HEK293 (cell line): ENCODE measurements at regions not wholly inside any gene's neighbourhood (a gene's known extent, or its start where the extent isn't known, plus 50 kb on each side); places are given as distances from the start of the nearest gene placed in this dataset.

ENCODE experiments used
- GLI4 ChIP-seq: fragments of 450-650 bp; formaldehyde crosslinking; IDR thresholded peaks from 2 replicates; pipeline ENCODE4 v1.5.1; 2016; ENCODE audit warnings: missing biosample characterization, missing genetic modification characterization
- HOXD13 ChIP-seq: sonication (generic); formaldehyde crosslinking; IDR thresholded peaks from 2 replicates; pipeline ENCODE4 v1.8.0; 2022; ENCODE audit warnings: missing genetic modification reagents, borderline replicate concordance
- KLF1 ChIP-seq: fragments of 450-650 bp; formaldehyde crosslinking; IDR thresholded peaks from 2 replicates; pipeline ENCODE4 v1.5.1; 2016; ENCODE audit warnings: missing biosample characterization, missing genetic modification characterization
- OSR2 ChIP-seq: fragments of 450-650 bp; formaldehyde crosslinking; IDR thresholded peaks from 2 replicates; pipeline ENCODE4 v1.5.1; 2016; ENCODE audit warnings: missing biosample characterization, missing genetic modification characterization
- OVOL3 ChIP-seq: fragments of 450-650 bp; formaldehyde crosslinking; IDR thresholded peaks from 2 replicates; pipeline ENCODE4 v1.5.1; 2016; ENCODE audit warnings: missing biosample characterization, missing genetic modification characterization
- YY2 ChIP-seq: fragments of 450-650 bp; formaldehyde crosslinking; IDR thresholded peaks from 2 replicates; pipeline ENCODE4 v1.5.1; 2016; ENCODE audit warnings: missing biosample characterization, missing genetic modification characterization
- ZBTB20 ChIP-seq: fragments of 450-650 bp; formaldehyde crosslinking; IDR thresholded peaks from 2 replicates; pipeline ENCODE4 v1.5.1; 2016; ENCODE audit warnings: missing biosample characterization, missing genetic modification characterization
- ZBTB21 ChIP-seq: fragments of 450-650 bp; formaldehyde crosslinking; IDR thresholded peaks from 2 replicates; pipeline ENCODE4 v1.5.1; 2017; ENCODE audit warnings: missing biosample characterization, missing genetic modification characterization
- ZFP3 ChIP-seq: fragments of 450-650 bp; formaldehyde crosslinking; IDR thresholded peaks from 2 replicates; pipeline ENCODE4 v1.5.1; 2016; ENCODE audit warnings: low read depth, missing biosample characterization, missing genetic modification characterization
- ZFP37 ChIP-seq: fragments of 450-650 bp; formaldehyde crosslinking; IDR thresholded peaks from 2 replicates; pipeline ENCODE4 v1.5.1; 2016; ENCODE audit warnings: missing biosample characterization, missing genetic modification characterization
- ZNF138 ChIP-seq: fragments of 450-650 bp; formaldehyde crosslinking; IDR thresholded peaks from 2 replicates; pipeline ENCODE4 v1.5.1; 2016; ENCODE audit warnings: missing biosample characterization, missing genetic modification characterization, borderline replicate concordance
- ZNF157 ChIP-seq: fragments of 450-650 bp; formaldehyde crosslinking; IDR thresholded peaks from 2 replicates; pipeline ENCODE4 v1.5.1; 2016; ENCODE audit warnings: missing biosample characterization, missing genetic modification characterization
- ZNF211 ChIP-seq: fragments of 450-650 bp; formaldehyde crosslinking; IDR thresholded peaks from 2 replicates; pipeline ENCODE4 v1.5.1; 2016; ENCODE audit warnings: low read depth, missing biosample characterization, missing genetic modification characterization
- ZNF214 ChIP-seq: fragments of 450-650 bp; formaldehyde crosslinking; IDR thresholded peaks from 2 replicates; pipeline ENCODE4 v1.5.1; 2017; ENCODE audit warnings: missing biosample characterization, mild to moderate bottlenecking, missing genetic modification characterization, borderline replicate concordance
- ZNF24 ChIP-seq: fragments of 450-650 bp; formaldehyde crosslinking; IDR thresholded peaks from 2 replicates; pipeline ENCODE4 v1.5.1; 2016; ENCODE audit warnings: missing biosample characterization, missing genetic modification characterization
- ZNF311 ChIP-seq: fragments of 450-650 bp; formaldehyde crosslinking; IDR thresholded peaks from 2 replicates; pipeline ENCODE4 v1.5.1; 2017; ENCODE audit warnings: missing biosample characterization, missing genetic modification characterization, borderline replicate concordance
- ZNF335 ChIP-seq: fragments of 450-650 bp; formaldehyde crosslinking; conservative IDR thresholded peaks from 2 replicates; pipeline ENCODE4 v1.5.1; 2016; ENCODE audit warnings: missing biosample characterization, missing genetic modification characterization
- ZNF404 ChIP-seq: fragments of 450-650 bp; formaldehyde crosslinking; IDR thresholded peaks from 2 replicates; pipeline ENCODE4 v1.5.1; 2017; ENCODE audit warnings: missing biosample characterization, missing genetic modification characterization
- ZNF473 ChIP-seq: fragments of 450-650 bp; formaldehyde crosslinking; IDR thresholded peaks from 2 replicates; pipeline ENCODE4 v1.5.1; 2017; ENCODE audit warnings: missing biosample characterization, missing genetic modification characterization
- ZNF510 ChIP-seq: fragments of 450-650 bp; formaldehyde crosslinking; IDR thresholded peaks from 2 replicates; pipeline ENCODE4 v1.5.1; 2018; ENCODE audit warnings: mild to moderate bottlenecking, missing genetic modification characterization, missing biosample characterization; ENCODE audit not compliant: insufficient replicate concordance
- ZNF514 ChIP-seq: fragments of 450-650 bp; formaldehyde crosslinking; IDR thresholded peaks from 2 replicates; pipeline ENCODE4 v1.5.1; 2016; ENCODE audit warnings: missing biosample characterization, missing genetic modification characterization
- ZNF529 ChIP-seq: fragments of 450-650 bp; formaldehyde crosslinking; IDR thresholded peaks from 2 replicates; pipeline ENCODE4 v1.5.1; 2017; ENCODE audit warnings: missing genetic modification characterization, missing biosample characterization; ENCODE audit not compliant: insufficient replicate concordance
- ZNF548 ChIP-seq: fragments of 450-650 bp; formaldehyde crosslinking; IDR thresholded peaks from 2 replicates; pipeline ENCODE4 v1.5.1; 2016; ENCODE audit warnings: missing biosample characterization, missing genetic modification characterization
- ZNF596 ChIP-seq: fragments of 450-650 bp; IDR thresholded peaks from 2 replicates; pipeline ENCODE4 v1.5.0; 2018; ENCODE audit warnings: missing biosample characterization, mild to moderate bottlenecking, missing genetic modification characterization, moderate library complexity
- ZNF623 ChIP-seq: fragments of 450-650 bp; formaldehyde crosslinking; IDR thresholded peaks from 2 replicates; pipeline ENCODE4 v1.5.1; 2016; ENCODE audit warnings: missing biosample characterization, missing genetic modification characterization
- ZNF624 ChIP-seq: fragments of 450-650 bp; formaldehyde crosslinking; IDR thresholded peaks from 2 replicates; pipeline ENCODE4 v1.5.1; 2017; ENCODE audit warnings: missing biosample characterization, missing genetic modification characterization
- ZNF776 ChIP-seq: fragments of 450-650 bp; formaldehyde crosslinking; IDR thresholded peaks from 2 replicates; pipeline ENCODE4 v1.5.0; 2017; ENCODE audit warnings: missing biosample characterization, missing genetic modification characterization, borderline replicate concordance
- ZNF843 ChIP-seq: fragments of 450-650 bp; formaldehyde crosslinking; IDR thresholded peaks from 2 replicates; pipeline ENCODE4 v1.5.1; 2016; ENCODE audit warnings: missing biosample characterization, missing genetic modification characterization
- ZXDB ChIP-seq: fragments of 450-650 bp; formaldehyde crosslinking; IDR thresholded peaks from 2 replicates; pipeline ENCODE4 v1.5.1; 2016; ENCODE audit warnings: missing biosample characterization, missing genetic modification characterization
- TF ChIP-seq, protein P1 (sequence below): fragments of 450-650 bp; formaldehyde crosslinking; IDR thresholded peaks from 2 replicates; pipeline ENCODE4 v1.5.1; 2016; ENCODE audit warnings: missing biosample characterization, missing genetic modification characterization
- TF ChIP-seq, protein P2 (sequence below): fragments of 450-650 bp; formaldehyde crosslinking; IDR thresholded peaks from 2 replicates; pipeline ENCODE4 v1.5.1; 2016; ENCODE audit warnings: missing biosample characterization, missing genetic modification characterization
- TF ChIP-seq, protein P3 (sequence below): fragments of 450-650 bp; formaldehyde crosslinking; IDR thresholded peaks from 2 replicates; pipeline ENCODE4 v1.5.1; 2016; ENCODE audit warnings: missing biosample characterization, missing genetic modification characterization, low read depth
- TF ChIP-seq, protein P4 (sequence below): fragments of 450-650 bp; formaldehyde crosslinking; IDR thresholded peaks from 2 replicates; pipeline ENCODE4 v1.5.1; 2016; ENCODE audit warnings: missing biosample characterization, missing genetic modification characterization
- TF ChIP-seq, protein P5 (sequence below): fragments of 450-650 bp; formaldehyde crosslinking; IDR thresholded peaks from 2 replicates; pipeline ENCODE4 v1.5.1; 2016; ENCODE audit warnings: missing biosample characterization, missing genetic modification characterization

DNA sequence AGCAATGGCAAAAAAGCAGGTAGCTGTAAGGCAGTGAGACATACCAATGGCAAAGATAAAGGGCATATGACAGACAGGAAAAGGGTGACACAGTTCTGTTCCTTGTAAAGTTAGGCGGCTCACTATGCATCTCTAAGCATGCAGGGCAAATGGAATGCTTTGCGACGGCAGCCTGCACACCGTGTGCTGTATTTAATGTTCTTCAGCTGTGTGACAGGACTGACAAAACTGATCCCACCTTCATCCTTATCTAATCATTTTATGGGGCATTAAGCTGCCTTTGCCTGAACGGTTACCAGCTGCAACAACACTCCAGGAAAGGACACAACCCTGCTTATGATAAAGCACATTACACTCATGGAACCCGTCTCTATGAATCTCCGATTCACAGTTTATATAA lies 80.5 kb upstream of the VAV3 start (continued):
- TF ChIP-seq, protein P1, sequence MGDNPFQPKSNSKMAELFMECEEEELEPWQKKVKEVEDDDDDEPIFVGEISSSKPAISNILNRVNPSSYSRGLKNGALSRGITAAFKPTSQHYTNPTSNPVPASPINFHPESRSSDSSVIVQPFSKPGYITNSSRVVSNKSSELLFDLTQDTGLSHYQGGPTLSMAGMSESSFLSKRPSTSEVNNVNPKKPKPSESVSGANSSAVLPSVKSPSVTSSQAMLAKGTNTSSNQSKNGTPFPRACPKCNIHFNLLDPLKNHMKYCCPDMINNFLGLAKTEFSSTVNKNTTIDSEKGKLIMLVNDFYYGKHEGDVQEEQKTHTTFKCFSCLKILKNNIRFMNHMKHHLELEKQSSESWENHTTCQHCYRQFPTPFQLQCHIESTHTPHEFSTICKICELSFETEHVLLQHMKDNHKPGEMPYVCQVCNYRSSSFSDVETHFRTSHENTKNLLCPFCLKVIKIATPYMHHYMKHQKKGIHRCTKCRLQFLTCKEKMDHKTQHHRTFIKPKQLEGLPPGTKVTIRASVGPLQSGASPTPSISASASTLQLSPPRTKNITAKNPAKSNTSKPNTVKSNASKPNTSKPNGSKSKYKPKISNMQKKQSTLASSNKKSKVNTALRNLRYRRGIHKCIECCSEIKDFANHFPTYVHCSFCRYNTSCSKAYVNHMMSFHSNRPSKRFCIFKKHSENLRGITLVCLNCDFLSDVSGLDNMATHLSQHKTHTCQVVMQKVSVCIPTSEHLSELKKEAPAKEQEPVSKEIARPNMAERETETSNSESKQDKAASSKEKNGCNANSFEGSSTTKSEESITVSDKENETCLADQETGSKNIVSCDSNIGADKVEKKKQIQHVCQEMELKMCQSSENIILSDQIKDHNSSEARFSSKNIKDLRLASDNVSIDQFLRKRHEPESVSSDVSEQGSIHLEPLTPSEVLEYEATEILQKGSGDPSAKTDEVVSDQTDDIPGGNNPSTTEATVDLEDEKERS (tag by site-specific recombination): no peak
- TF ChIP-seq ZNF776 (tag by site-specific recombination) (no peak), ZFP3 (tag by site-specific recombination) (no peak), OSR2 (no peak), ZNF596 (tag by site-specific recombination) (no peak), OVOL3 (no peak), ZNF473 (tag by site-specific recombination) (no peak), ZNF623 (tag by site-specific recombination) (no peak), ZNF624 (tag by site-specific recombination) (no peak), ZBTB20 (tag by site-specific recombination) (peak; percentile 28; the same call in 1 of the 2 replicates), HOXD13 (CRISPR knock-in tag) (no peak), YY2 (tag by site-specific recombination) (no peak), ZNF514 (tag by site-specific recombination) (no peak), ZNF138 (no peak), ZNF157 (tag by site-specific recombination) (no peak), GLI4 (tag by site-specific recombination) (no peak), ZNF311 (tag by site-specific recombination) (no peak), ZNF510 (tag by site-specific recombination) (no peak), ZNF548 (tag by site-specific recombination) (no peak), ZXDB (tag by site-specific recombination) (peak; percentile 85), ZNF211 (no peak), ZNF529 (tag by site-specific recombination) (no peak), ZNF335 (tag by site-specific recombination) (peak; percentile 65; the same call in 1 of the 2 replicates), KLF1 (0 out of 2 replicates have a peak, but pooled peaks have one; percentile 19), ZNF843 (tag by site-specific recombination) (peak; percentile 68), ZBTB21 (no peak), ZNF404 (no peak), ZFP37 (tag by site-specific recombination) (no peak), ZNF214 (no peak), ZNF24 (tag by site-specific recombination) (no peak)
- TF ChIP-seq, protein P2, sequence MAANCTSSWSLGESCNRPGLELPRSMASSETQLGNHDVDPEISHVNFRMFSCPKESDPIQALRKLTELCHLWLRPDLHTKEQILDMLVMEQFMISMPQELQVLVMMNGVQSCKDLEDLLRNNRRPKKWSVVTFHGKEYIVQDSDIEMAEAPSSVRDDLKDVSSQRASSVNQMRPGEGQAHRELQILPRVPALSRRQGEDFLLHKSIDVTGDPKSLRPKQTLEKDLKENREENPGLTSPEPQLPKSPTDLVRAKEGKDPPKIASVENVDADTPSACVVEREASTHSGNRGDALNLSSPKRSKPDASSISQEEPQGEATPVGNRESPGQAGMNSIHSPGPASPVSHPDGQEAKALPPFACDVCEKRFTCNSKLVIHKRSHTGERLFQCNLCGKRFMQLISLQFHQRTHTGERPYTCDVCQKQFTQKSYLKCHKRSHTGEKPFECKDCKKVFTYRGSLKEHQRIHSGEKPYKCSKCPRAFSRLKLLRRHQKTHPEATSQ: no peak
- TF ChIP-seq, protein P3, sequence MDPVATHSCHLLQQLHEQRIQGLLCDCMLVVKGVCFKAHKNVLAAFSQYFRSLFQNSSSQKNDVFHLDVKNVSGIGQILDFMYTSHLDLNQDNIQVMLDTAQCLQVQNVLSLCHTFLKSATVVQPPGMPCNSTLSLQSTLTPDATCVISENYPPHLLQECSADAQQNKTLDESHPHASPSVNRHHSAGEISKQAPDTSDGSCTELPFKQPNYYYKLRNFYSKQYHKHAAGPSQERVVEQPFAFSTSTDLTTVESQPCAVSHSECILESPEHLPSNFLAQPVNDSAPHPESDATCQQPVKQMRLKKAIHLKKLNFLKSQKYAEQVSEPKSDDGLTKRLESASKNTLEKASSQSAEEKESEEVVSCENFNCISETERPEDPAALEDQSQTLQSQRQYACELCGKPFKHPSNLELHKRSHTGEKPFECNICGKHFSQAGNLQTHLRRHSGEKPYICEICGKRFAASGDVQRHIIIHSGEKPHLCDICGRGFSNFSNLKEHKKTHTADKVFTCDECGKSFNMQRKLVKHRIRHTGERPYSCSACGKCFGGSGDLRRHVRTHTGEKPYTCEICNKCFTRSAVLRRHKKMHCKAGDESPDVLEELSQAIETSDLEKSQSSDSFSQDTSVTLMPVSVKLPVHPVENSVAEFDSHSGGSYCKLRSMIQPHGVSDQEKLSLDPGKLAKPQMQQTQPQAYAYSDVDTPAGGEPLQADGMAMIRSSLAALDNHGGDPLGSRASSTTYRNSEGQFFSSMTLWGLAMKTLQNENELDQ (tag by site-specific recombination): 0 out of 2 replicates have a peak, but pooled peaks have one; percentile 14
- TF ChIP-seq, protein P4, sequence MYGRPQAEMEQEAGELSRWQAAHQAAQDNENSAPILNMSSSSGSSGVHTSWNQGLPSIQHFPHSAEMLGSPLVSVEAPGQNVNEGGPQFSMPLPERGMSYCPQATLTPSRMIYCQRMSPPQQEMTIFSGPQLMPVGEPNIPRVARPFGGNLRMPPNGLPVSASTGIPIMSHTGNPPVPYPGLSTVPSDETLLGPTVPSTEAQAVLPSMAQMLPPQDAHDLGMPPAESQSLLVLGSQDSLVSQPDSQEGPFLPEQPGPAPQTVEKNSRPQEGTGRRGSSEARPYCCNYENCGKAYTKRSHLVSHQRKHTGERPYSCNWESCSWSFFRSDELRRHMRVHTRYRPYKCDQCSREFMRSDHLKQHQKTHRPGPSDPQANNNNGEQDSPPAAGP (tag by site-specific recombination): no peak
- TF ChIP-seq, protein P5, sequence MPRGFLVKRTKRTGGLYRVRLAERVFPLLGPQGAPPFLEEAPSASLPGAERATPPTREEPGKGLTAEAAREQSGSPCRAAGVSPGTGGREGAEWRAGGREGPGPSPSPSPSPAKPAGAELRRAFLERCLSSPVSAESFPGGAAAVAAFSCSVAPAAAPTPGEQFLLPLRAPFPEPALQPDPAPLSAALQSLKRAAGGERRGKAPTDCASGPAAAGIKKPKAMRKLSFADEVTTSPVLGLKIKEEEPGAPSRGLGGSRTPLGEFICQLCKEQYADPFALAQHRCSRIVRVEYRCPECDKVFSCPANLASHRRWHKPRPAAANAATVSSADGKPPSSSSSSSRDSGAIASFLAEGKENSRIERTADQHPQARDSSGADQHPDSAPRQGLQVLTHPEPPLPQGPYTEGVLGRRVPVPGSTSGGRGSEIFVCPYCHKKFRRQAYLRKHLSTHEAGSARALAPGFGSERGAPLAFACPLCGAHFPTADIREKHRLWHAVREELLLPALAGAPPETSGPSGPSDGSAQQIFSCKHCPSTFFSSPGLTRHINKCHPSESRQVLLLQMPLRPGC (tag by site-specific recombination): no peak
